GM19035 (cell line): ENCODE measurements at regions not wholly inside any gene's neighbourhood (a gene's known extent, or its start where the extent isn't known, plus 50 kb on each side); places are given as distances from the start of the nearest gene placed in this dataset.
A peak's percentile ranks its signal among the peaks of the same experiment; 100 is the strongest.
"Not testable (repeated sequence)": the region's sequence is repeated elsewhere in the genome, so short reads cannot be mapped to it uniquely, and the experiment has no call there.

ENCODE experiments used
- ATAC-seq: cut with Tn5 transposase; IDR thresholded peaks from one replicate; pipeline ENCODE4 v1.9.1; 2021; ENCODE audit not compliant: unreplicated experiment

- ATAC-seq = no peak
These were observed 74.6 kb downstream of the TRIM42 start for GRCh38 chr3:140752499-140752898.

- peak; percentile 61 for ATAC-seq
These were observed 76.2 kb downstream of the TRIM42 start for GRCh38 chr3:140753865-140754754.

- no peak for ATAC-seq
These were observed 77.1 kb downstream of the TRIM42 start for GRCh38 chr3:140754936-140755335.

- ATAC-seq = peak; percentile 56
These were observed 78.6 kb downstream of the TRIM42 start for GRCh38 chr3:140756240-140757016.

- no peak for ATAC-seq
These were observed 81.1 kb downstream of the TRIM42 start for GRCh38 chr3:140758791-140759444.

- no peak for ATAC-seq
These were observed 82.6 kb downstream of the TRIM42 start for GRCh38 chr3:140760324-140761075.

- no peak for ATAC-seq
These were observed 83.3 kb downstream of the TRIM42 start for GRCh38 chr3:140761076-140761639.

- ATAC-seq = no peak
These were observed 84.9 kb downstream of the TRIM42 start for GRCh38 chr3:140762746-140763145.

- no peak for ATAC-seq
These were observed 85.7 kb downstream of the TRIM42 start for GRCh38 chr3:140763532-140763931.

- ATAC-seq = no peak
These were observed 87.4 kb downstream of the TRIM42 start for GRCh38 chr3:140765246-140765645.

- ATAC-seq = no peak
These were observed 88.6 kb downstream of the TRIM42 start for GRCh38 chr3:140766465-140766864.

- ATAC-seq = no peak
These were observed 89.7 kb downstream of the TRIM42 start for GRCh38 chr3:140767566-140767965.

- no peak for ATAC-seq
These were observed 91.1 kb downstream of the TRIM42 start for GRCh38 chr3:140768941-140769340.

- ATAC-seq = no peak
These were observed 92.1 kb downstream of the TRIM42 start for GRCh38 chr3:140769951-140770350.

- no peak for ATAC-seq
These were observed 93.3 kb downstream of the TRIM42 start for GRCh38 chr3:140770977-140771667.

GRCh38 chr3:140777631-140778233, 99.9 kb downstream of the TRIM42 start:
- no peak for ATAC-seq

- ATAC-seq = no peak
These were observed 113.5 kb downstream of the TRIM42 start for GRCh38 chr3:140791368-140791767.

- ATAC-seq = no peak
These were observed 116.6 kb downstream of the TRIM42 start for GRCh38 chr3:140794507-140794906.

- not testable (repeated sequence) for ATAC-seq
These were observed 125.0 kb downstream of the TRIM42 start for GRCh38 chr3:140802898-140803297.
